NCI-H526 (cell line): ENCODE measurements at regions not wholly inside any gene's neighbourhood (a gene's known extent, or its start where the extent isn't known, plus 50 kb on each side); places are given as distances from the start of the nearest gene placed in this dataset.

Source experiments
- DNase-seq, 2 experiments: peaks; one replicate each; lab custom pipeline; 2025; lab: John Stamatoyannopoulos, UW

DNA sequence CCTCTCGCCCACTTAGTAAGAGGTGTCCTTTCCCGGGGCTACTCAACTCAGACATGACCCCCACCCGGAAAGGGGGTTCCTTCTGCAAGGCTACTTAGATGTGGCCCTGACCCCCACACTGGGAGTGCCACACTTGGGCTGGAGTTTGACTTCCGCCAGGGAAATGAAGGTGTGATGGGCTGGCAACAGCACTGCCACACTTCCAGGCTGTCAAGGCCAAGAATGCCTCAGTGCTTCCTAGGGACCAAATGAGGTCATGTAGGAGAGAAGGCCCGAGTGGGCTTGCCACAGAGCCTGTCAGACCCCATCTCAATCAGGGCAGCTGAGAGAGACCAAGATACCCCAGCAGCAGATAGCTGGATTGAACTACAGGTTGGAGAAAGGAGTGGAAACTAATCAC is 55.5 kb downstream of the DRD1 start:
- DNase-seq, result no peak

DNA sequence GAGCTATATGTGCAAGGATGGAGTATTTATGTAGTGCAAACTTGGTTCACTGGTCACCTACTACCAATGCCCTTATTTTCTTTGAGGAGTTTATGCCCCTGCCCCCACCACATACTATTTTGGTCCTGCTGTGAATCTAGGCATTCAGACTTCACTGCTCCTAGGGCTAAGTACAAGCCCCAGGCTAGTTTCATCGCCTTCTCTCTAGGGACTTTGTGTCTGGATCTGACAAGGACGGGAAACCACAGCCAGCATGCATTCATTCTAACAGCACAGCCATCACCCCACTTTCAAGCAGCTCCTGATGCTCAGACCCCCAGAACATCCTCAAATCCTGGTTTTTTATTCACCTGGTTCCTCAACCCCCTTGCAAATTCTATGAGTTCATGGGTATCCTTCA is 56.8 kb downstream of the DRD1 start:
- no peak for DNase-seq

DNA sequence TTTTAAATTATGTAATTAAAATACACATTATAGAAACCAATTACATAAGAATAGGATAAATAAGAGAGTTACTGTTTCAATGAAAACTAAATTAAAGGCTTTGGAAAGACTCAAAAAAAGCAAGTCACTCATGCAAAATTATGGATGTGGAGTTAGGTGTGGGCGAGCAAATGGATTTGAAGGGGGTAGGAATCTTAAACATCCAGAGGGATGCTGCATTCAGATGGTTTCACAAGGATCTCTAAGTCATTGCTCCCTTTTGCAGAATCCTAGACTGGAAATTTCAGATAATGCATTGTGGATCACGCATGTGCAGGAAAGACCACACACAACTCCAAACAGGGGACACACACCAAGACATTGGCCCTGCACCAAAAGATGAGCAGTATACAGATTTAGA is 57.5 kb downstream of the DRD1 start:
- no peak for DNase-seq

DNA sequence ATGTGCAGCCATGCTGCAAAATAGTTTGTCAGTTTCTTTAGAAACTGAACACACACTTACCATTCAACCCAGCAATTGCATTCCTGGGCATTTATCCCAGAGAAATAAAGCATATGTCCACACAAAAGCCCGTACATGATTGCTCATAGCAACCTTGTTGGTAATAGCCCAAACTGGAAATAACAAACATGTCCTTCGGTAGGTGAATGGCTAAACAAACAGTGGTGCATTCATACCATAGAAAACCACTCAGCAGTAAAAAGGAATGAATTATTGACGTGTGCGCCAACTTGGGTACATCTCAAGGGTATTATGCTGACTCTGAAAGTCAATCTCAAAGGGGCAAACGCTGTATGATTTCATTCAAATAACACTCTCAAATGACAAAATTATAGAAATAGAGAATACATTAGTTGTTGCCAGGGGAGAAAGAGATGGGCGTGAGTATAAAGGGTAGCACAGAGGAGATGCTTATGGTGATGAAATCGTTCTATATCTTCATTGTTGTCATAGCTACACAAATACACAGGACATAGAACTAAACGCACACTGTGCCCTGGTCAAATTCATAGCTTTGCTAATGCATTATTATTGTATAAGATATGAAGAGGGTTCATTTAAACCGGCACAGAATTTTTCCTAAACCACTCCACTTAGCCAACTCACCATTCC is 58.2 kb downstream of the DRD1 start:
- no peak for DNase-seq

DNA sequence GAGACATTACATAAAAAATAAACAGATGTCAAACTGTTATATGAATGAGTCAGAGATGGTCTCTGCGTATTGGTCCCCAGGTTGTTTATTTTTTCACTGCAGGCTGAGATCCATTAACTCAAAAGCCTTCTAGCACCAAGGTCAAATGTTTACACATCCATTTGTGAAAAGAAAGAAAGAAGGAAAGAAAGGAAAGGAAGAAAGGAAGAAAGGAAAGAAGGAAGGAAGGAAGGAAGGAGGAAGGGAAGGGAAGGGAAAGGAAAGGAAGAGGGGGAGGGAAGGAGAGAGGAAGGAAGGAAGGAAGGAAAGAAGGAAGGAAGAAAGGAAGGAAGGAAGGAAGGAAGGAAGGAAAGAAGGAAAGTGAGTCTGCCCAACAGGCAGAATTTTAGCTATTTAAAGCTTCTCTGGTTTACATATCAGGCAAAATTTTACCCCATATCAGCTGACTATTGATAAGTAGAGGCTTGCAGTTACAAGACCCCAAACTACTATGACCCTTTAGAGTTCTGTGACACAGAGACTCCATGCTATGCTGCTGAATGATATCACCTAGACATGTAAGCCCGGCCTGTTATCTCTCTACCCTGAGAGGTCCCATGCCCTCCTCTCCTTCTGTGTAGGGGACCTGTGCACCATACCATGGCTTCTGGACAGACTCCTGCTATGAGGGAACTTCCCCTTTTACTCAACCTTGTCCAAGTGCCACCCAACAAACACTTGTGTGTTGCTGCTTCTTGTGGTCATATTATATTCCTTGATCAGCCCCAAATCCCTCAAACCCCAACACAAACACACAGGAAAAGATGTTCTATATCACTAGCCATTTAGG is 59.0 kb downstream of the DRD1 start:
- no peak for DNase-seq

DNA sequence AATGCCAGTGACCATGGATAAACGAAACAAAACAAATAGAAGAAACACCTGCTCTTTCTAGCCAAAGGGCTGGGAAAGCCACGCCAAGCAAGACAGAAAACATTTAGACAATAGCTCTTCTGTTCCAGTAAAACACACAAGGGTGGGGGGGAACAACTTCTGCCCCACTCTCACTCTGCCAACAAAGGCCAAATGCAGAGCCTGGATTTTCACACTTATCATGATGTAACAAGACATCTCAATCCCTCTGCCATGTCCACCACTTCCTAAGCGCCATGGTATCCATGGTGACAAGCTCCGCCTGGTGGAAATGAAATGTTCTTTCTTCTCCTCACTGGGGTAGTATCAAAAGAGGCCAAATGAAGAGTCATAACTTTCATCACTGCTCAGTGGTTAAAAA is 60.6 kb downstream of the DRD1 start:
- DNase-seq, result peak; percentile 80 to 86

DNA sequence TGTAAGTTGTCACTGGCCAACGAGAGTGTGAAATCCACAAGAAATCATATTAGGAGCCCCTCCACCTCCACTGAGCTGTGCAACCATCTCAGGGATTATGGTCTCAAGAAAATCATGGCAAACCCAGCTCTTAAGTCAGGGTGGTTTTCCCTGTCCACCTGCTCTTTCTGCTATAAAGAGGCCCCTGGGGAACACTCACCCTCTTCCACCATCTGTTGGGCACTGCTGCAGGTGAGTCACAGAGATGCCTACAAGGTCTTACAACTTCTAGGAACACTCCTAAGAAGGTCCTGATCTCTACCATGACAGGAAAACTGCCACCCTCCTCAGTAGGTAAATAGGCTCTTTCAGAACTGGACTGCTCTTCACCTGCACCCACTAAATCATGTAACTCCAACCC is 61.8 kb downstream of the DRD1 start:
- DNase-seq, result peak in 1 of 2 experiments; percentile 19

DNA sequence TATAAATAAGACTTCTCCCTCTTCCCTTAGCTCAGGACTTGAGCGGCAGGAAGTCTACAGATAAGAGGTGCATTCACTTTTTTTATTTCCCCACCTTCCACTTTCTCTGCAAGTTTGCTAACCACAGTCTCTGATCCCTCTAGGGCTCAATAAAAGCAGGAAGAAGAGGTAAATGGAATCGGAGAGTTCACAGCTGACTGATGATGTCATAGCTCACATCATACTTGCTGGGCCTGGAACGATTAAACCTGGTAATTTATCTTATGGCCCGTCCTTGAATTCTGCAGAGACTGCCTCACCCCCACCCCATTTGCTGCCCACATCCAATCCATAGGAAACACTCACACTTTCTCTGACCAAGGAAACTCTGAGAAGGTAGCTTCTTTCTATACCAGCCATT is 62.9 kb downstream of the DRD1 start:
- DNase-seq, result no peak

DNA sequence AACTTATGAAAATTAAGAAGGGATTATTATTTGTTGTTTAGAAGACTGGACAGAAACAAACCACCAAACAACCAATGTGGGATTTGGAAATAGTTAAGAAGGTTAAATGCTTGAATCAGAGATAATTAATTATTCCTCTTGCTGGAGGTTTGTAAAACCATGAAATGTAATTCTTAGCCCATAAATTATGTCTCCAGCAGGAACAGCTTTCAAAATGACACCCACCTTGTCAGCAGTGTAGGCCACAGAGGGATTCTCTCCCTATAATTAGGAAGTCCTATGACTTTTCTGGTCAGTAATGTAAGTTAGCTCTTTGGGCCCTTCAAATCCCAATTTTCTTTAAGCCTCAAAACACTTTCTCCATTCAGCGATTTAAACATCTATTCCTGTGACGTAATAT is 63.3 kb downstream of the DRD1 start:
- DNase-seq, result no peak

DNA sequence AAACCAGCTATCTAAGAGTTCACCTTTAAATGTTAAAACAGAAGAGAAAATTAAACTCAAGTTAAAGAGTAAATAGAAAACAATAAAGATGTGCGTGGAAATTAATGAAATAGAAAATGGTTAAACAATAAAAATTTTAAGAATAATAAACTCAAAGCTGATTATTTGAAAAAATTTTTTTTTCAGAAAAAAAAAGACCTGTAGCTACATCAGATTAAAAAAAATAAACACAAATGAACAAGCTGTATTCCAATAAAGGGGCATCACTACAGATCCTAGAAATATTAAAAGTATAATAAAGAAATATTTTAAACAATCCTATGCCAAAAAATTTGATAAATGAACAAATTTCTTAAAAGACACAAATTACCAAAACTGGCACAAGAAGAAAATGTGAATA is 64.1 kb downstream of the DRD1 start:
- DNase-seq, result no peak

DNA sequence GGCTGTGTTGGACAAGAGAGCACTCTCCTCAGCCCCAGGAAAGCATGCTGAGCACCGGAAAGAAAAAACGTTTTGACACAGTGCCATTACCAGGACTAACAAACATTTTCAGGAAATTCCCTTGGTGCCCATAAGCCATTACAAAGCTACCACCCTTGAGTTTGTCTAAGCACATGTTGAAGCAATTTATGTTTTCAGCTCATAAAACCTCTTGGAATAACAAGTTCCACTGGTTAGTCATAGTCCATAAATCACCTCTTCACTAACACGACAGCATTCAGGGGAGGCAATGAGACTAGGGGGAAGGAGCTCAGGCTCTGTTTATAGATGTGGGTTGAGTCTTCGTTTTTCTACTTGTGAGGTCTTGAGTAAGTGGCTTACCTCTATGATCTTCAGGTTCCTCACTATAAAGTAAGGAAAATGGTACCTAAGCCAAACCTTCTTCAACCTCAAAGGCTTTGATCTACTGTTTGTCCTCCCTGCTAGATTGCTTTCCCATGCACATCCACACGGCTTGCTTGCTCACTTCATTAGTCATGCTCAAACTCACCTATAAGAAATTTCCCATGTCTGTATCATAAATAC is 65.4 kb downstream of the DRD1 start:
- peak in 1 of 2 experiments; percentile 29 for DNase-seq

DNA sequence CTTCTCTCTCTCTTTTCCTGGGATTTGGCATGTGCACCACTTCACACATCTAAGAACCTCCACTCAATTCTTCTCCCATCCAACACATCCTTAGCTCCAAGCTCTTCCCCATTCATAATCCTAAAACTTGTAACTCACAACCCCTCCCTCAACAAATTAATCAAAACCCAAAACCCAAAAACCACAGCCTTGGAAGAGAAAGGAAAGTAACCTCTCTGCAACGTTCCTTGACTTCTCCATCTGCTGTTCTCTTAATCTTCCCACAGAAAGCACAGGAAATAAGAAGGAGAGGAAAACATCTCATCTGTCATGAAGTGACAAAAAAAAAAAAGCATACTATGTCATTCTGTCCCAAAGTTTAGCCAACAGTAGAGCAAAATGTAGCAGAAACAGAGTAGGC is 66.2 kb downstream of the DRD1 start:
- no peak for DNase-seq

DNA sequence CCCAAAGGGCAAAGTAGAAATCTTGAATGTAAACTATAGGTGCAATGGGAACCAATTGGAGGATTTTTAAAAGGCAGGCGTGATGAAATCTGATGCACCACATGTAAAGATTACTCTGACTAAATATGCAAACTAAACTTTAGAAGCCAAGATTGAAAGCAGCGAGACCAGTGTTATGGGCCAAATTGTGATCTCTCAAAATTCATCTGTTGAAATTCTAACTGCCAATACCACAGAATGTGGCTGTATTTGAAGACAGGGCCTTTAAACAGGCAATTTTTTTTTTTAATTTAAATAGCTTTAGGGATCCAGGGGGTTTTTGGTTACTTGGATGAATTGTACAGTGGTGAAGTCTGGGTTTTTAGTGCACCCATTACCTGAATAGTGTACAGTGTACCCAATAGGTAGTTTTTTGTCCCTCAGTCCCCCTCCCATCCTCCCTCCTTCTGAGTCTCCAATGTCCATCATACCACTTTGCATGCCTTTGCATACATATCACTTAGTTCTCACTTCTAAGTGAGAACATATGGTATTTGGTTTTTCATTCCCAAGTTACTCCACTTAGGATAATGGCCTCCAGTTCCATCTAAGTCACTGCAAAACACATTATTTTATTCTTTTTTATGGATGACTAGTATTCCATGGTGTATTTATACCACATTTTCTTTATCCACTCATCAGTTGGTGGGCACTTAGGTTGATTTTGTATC is 69.7 kb downstream of the DRD1 start:
- DNase-seq, result no peak

DNA sequence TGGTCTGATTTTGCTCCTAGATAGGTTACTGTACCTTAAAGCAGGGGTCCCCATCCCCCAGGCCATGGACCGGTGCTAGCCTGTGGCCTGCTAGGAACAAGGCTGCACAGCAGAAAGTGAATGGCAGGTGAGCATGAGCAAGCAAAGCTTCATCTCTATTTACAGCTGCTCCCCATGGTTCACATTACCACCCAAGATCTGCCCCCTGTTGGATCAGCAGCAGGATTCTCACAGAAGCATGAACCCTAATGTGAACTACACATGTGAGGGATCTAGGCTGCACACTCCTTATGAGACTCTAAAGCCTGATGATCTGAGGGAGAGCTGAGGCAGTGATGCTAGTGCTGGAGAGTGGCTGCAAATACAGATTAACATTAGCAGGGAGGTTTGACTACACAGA is 78.1 kb downstream of the DRD1 start:
- DNase-seq, result peak in 1 of 2 experiments; percentile 1

DNA sequence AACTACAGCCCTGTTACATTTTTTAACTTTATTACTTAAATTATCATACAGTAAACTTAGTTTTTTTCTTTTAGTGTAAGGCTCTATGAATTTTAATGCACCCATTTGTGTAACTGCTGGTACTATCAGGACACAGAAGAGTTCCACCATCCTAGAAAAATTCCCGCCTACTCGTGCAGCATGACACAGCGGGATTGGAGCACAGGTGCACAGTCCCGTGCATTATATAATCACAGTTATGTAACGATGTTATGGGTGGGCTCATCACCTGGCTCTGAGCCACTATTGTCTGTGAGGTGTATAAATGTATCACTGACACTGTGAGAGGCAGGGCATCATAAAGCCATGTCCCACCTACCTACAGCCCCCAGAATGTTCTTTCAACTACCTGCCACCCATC is 80.7 kb downstream of the DRD1 start:
- no peak for DNase-seq

DNA sequence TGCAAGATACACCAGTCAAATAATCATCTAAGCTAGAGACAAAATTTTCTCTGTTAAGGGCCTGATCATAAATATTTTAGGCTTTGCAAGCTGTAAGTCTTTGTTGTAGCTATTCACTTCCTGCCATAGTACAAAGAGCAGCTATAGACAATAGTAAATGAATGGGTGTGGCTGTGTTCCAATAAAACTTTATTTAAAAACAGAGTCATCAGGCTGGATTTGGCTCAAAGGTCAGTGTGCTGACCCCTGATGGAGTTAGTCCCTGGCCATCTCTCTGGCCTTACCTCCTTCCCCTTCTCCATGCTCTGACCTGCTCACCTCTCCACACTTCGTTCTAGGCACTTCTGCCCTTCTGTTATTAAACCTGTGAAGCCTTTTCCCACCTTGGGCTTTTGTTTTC is 86.0 kb downstream of the DRD1 start:
- DNase-seq, result no peak

DNA sequence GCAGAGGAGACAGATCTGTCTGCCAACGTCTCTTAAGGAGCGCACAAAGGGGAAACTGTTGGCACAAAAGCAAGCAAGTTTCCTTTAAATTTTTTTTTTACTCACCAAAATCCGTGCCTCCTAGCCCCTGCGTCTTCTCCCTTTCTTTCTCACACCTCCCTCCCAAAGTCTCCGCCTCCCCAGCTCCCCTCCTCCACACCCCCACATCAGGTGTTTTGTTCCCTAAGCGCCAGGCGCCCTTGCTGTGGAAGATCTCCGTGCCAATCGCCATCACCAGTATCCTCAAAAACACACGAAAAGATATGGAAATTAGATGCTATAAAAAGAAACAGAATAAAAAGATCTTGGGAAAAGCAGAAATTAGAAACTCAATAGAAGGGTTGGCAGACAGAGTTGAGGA is 87.6 kb downstream of the DRD1 start:
- no peak for DNase-seq

DNA sequence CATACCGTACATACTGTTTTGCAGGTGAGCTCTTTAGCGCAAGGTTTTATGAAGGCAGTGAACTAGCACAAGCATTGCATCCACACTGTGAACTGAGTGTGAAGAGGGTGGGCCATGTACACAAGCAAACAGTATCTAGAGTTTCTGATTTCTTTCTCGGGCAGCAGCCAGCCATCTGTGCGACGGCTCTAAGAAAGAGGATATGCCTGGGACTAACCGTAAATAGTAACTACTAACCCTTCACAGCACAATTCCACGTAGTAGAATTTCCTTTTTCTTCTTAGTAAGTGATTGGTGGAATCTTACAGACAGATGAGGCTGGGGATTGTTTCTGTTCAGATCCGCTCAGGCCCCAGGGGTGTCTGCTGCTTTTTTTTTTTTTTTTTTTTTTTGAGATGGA is 89.0 kb downstream of the DRD1 start:
- peak; percentile 7 to 23 for DNase-seq

DNA sequence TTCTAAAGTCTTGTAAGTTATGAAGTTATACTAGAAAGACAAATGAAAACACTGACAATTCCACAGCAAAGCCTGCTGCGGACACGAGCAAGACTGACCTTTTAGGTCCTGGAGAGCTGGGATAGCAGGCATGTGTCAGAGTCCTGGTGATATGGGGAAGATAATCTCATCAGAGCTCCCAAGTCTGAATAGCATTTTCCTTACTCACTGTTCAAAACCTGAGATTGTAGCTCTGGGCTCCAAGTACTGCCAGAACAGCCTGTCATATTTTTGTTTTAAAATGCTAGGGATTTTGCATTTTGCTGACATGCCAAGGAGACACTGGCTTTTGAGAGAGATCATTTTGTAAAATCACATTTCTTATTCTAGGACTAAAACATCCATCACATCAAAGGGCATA is 90.1 kb downstream of the DRD1 start:
- peak in 1 of 2 experiments; percentile 6 for DNase-seq

DNA sequence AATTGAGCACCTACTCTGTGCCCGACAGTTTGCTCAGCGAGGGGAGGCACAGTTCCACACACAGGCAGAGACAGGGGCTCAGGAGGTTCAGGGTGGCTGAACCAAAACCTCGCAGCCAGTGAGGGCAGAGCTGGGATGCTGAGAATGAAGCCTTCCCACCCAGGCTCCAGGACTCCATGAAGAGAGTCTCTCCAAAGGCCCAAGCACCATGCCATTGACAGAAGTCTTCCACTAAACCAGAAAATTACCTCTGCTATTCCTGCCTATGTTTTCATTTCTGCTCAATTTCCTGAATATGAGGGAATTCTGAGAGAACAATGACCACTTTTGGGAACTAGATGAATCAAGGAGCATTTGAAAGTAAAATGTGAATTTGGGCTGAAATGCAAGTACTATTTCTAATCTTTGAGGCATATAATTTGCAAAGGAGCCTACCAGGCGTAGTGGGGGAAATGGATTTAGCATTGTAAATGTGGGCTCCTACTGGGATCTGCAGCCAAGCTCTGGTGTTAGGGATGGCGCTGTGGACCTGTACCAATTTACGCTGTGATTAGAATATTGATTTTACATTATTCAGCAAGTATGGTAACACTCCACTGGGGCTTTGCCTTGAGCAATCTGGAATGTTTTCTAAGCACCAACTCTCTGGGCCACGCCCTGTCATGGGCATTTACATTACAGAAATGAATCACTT is 91.9 kb downstream of the DRD1 start:
- DNase-seq, result no peak

DNA sequence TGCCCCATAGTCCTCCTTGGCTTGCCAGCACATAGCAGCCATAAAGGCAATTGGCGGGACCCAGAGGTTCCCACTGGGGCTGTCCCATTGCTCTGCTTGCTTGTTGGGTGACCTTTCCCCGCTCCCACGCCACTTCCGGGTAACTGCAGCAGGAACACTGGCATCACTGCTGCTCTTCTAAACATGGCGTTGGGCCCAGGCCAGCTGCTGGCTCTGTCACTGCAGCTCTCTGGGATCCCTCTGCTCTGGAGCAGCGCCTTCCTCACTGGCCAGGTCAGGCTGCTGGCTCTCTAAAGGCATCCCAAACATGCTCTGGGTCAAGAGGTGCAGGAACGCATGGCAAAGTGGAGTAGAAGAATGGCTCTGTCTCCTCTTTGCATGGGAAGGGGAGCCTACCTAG is 92.9 kb downstream of the DRD1 start:
- DNase-seq, result no peak

DNA sequence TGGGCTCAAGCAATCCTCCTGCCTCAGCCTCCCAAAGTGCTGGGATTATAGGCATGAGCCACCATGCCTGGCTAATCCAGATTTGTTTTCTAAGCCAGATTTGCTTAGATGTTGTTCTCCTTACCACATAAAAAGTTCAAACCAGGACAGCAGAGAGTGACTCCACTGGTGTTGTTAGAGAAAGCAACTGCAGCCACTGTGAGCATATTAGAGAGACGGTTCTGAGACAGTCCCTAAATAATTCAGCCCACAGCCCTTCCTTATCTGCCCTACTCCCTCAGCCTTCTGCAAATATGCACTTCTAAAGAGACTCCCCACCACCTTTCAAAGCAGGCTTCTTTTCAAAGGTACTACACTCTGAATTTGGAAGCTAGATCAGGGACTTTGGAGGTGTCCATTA is 96.1 kb downstream of the DRD1 start:
- no peak for DNase-seq
